Stimulated activated CD8-positive, alpha-beta memory T cell treated with anti-CD3 and anti-CD28 coated beads, Interleukin-4, amount 100 ng/mL, for 48 hours (primary cell): ENCODE measurements at regions not wholly inside any gene's neighbourhood (a gene's known extent, or its start where the extent isn't known, plus 50 kb on each side); places are given as distances from the start of the nearest gene placed in this dataset.
"Not testable (repeated sequence)": the region's sequence is repeated elsewhere in the genome, so short reads cannot be mapped to it uniquely, and the experiment has no call there.

Source experiments
- DNase-seq: peaks from one replicate; pipeline ENCODE4 v3.0.0-alpha.2; 2020

GRCh38 chr2:8587251-8587791, 94.5 kb upstream of the ID2 start:
- no peak for DNase-seq

DNA sequence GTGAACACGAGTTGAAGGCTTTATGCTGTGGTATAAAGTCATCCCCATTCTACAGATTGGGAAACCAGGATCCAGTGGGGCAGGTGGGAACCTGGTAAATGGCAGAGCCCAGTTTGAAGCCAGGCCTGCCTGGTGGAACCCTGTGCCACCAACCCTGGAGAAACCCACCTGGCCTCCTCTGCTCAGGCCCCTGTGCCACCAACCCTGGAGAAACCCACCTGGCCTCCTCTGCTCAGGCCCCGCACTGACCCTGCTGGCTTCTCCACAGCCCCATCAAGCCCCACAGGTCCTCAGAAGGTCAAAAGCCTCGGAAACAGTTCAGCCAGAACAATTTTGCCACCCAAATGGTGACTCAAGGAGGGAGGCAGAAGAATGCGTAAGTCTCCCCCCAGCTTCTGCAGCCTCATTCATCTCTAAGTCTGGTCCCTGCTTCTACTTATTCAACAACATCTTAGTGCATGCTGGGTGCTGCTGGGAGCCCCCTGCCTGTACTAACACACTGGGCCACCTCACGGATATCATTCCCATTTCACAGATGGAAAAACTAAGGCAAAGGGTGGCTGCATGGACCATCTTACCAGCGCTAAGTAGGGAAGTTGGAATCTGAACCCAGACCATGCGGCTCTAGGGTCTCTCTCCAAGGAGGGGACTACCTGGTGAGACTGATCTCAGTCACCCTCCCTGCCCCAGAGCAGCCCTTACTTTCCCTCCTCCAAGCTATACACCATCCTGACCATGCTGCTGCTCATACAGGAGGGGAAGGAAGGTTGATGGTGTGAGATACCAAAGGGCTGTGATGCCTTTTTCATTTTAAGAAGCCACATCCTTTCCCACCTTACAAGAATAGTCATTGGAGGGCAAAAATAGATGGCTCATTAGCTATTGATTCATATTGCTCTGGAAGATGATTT, 93.7 kb upstream of the ID2 start:
- DNase-seq, result no peak

GRCh38 chr2:8588831-8589191, 93.0 kb upstream of the ID2 start:
- no peak for DNase-seq

DNA sequence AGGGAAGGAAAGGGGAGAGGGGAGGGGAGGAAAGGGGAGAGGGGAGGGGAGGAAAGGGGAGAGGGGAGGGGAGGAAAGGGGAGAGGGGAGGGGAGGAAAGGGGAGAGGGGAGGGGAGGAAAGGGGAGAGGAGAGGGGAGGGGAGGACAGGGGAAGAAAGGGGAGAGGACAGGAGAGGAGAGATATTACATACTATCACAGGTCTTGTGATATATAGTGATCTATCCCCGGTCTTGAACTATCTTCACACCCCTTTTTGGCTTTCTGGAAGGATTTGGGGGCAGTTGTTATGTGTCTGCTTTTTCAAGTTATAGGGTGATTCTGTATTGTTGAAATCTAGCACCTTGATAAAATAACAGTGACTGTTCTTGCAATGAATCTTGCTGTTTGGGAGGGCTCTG, 92.1 kb upstream of the ID2 start:
- DNase-seq, result no peak

DNA sequence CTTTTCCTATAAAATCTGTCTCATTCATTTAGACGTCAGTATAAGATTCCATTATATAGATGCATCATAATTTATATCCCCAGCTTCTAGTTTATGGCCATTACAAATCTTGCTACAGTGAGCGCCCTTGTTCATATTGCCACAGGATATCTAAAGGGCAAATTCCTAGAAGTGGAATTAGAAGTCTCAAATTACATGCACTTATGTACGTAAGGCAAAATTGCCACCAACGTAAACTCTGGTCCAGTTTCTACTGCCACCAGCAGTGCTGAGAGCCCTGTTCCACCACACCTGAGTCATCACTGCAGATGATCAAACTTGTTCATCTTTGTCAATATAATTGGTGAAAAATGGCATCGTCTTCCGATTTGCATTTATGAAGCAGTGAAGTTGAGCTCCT, 90.9 kb upstream of the ID2 start:
- DNase-seq, result no peak

GRCh38 chr2:8592736-8593135, 89.1 kb upstream of the ID2 start:
- DNase-seq, result no peak

GRCh38 chr2:8593243-8593642, 88.6 kb upstream of the ID2 start:
- no peak for DNase-seq

GRCh38 chr2:8594731-8595427, 87.0 kb upstream of the ID2 start:
- no peak for DNase-seq

- DNase-seq, result no peak
Measured at GRCh38 chr2:8595428-8595805, 86.4 kb upstream of the ID2 start.

- no peak for DNase-seq
Measured at GRCh38 chr2:8595811-8596600, 85.8 kb upstream of the ID2 start.

GRCh38 chr2:8597094-8597493, 84.8 kb upstream of the ID2 start:
- no peak for DNase-seq

- DNase-seq, result no peak
Measured at GRCh38 chr2:8597559-8598225, 84.2 kb upstream of the ID2 start.

DNA sequence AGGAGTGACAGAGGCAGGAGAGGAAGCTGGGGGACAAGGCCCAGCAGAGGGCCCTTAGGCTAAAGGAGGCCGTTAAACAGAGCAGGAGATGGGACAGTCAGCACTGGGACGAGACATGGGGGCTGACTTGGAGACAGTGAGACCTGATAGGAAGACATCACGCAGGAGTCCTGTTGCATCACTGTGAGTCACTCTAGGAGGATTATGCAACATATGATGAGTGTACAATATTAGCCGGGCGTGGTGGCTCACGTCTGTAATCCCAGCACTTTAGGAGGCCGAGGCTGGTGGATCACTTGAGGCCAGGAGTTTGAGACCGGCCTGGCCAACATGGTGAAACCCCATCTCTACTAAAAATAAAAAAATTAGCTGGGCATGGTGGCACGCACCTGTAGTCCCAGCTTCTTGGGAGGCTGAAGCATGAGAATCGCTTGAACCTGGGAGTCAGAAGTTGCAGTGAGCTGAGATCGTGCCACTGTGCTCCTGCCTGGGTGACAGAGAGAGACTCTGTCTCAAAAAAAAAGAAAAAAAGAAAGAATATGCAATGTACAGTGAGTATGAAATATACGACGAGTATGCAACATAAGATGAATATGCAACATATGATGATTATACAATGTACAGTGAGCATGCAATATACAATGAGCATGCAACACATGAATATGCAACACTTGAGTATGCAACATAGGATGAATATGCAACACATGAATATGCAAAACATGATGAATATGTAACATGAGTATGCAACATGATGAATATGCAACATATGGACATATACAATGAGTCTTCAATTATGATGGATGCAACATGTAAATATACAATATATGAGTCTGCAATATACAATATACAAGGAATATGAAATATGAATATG, 83.3 kb upstream of the ID2 start:
- DNase-seq, result no peak

DNA sequence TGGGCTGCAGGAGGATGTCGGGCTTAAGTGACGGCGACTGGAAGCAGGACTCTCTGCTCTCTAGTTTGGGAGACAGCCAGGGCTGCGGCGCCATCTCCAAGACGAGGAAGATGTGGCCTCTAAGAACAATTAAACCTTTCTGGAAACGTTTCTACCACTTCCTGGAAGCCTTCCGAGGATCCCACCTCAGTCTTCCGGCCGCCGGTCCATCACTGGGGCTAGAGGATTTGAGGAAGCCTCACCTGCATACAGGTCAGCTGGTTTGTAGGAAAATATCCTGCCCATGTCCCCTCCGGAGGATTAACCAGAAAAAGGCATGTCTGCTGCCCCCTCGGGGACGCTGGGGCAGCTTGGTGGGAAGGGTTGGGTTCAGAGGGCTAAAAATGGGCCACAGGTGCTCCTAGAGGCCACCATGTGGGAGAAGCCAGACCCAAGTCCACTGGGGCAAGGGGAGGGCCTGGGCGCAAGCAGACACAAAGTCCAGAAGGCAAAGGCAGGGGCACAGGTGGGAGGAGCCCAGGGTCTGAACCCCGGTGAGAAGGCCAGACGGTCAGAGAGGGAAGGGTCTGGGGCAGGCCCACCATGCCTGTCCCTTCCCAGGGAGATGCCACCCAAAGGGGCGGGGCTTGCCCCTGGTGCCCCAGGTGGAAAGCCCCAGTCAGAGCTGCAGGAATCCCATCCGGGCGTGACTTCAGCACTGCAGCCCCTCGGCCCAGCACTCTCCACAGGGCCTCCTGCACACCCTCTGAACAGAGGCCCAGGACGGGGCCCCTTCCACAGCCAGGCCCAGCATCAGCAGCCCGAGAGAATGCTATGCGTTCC, 82.2 kb upstream of the ID2 start:
- DNase-seq, result no peak

DNA sequence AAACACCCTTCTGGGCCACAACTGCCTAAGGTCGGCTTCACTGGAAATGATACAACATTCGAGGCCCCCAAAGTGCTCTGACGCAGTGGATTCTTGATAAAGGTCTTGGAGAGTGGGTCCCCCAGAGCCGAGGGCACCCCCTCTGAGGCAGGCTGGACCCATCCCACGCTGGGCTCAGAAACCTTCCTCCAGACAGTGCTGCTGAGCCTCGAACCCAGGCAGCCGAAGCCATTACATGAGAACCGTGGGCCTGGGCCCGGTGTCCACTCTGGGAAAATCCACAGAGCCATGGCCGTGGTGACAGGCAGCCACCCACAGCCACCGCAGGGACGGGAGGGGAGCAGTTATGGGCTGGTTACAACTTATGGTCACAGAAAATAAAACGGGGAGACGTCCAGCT, 81.4 kb upstream of the ID2 start:
- no peak for DNase-seq

GRCh38 chr2:8602809-8603208, 79.0 kb upstream of the ID2 start:
- no peak for DNase-seq

- not testable (repeated sequence) for DNase-seq
Measured at GRCh38 chr2:8603356-8603755, 78.5 kb upstream of the ID2 start.

DNA sequence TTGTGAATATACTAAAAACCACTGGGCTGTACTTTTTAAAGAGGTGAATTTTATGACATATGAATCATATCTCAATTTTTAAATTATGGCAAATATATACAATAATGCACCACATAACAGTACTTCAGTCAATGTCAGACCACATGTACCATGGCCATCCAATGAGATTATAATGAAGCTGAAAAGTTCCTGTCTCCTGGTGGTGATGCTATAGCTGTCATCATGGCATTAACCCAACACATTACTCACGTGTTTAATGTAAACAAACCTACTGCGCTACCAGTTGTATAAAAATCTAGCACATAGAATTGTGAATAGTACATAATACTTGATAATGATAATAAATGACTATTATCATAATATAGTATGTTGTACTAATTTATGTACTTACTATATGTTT, 77.6 kb upstream of the ID2 start:
- no peak for DNase-seq

GRCh38 chr2:8605351-8606065, 76.3 kb upstream of the ID2 start:
- DNase-seq, result no peak

- DNase-seq, result no peak
Measured at GRCh38 chr2:8606226-8606625, 75.6 kb upstream of the ID2 start.
